ENCODE measurements at regions not wholly inside any gene's neighbourhood (a gene's known extent, or its start where the extent isn't known, plus 50 kb on each side); places are given as distances from the start of the nearest gene placed in this dataset.

DNA sequence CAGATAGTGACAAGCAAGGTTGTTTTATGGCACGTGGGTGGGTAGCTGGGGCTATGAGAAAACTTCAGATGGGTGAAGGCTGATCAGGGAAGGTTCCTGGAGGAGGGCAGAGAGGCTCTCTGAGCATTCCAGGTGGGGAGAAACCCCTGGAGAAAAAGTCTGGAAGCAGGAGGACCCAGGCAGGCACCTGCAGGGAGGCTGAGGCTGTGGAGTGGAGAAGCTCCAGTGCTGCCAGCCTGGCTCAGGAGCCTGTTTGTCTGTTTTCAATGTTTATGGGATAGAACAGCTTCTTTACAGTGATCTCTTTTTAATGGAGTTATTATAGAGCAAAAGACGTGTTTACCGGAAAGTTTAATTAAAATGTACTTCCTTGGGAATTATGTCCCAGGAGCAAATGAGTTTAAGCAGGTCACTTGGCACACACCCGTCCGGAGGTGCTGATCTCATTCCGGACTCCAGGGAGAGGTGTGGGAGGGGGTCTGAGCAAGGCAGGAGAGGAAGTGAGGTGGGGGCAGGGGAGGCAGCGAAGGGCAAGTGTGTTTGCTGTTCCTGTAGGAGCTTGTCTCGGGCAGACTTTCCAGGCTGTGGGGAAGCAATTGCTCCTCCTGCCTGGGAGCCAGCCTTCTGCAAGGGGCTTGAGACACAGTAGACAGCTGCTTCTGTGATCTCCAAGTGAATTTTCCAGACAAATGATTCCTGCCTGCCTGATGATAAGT is 239.5 kb downstream of the MYCN start:
- no peak for DNase-seq
- WGBS, 2 donors = 53 to 65% methylated on average over 8 of the region's 8 CpGs
- Histone ChIP-seq H3K27me3 (no peaks in the 10 kb centered on the region), H3K9me3 (no peaks in the 10 kb centered on the region), H3K27ac (no peak overlapping the region), H3K4me3 (replicated peaks in 1 of 3) (no peak overlapping the region), H3K4me1 (no peaks in the 10 kb centered on the region), H3K36me3 (no peaks in the 10 kb centered on the region)
- intact Hi-C loops (cut with DNase I) = no loop called here
- TF ChIP-seq, protein P1, sequence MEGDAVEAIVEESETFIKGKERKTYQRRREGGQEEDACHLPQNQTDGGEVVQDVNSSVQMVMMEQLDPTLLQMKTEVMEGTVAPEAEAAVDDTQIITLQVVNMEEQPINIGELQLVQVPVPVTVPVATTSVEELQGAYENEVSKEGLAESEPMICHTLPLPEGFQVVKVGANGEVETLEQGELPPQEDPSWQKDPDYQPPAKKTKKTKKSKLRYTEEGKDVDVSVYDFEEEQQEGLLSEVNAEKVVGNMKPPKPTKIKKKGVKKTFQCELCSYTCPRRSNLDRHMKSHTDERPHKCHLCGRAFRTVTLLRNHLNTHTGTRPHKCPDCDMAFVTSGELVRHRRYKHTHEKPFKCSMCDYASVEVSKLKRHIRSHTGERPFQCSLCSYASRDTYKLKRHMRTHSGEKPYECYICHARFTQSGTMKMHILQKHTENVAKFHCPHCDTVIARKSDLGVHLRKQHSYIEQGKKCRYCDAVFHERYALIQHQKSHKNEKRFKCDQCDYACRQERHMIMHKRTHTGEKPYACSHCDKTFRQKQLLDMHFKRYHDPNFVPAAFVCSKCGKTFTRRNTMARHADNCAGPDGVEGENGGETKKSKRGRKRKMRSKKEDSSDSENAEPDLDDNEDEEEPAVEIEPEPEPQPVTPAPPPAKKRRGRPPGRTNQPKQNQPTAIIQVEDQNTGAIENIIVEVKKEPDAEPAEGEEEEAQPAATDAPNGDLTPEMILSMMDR (IDR thresholded peaks at IDR 0.05) = no peak
- no peak for TF ChIP-seq POLR2A (IDR thresholded peaks at IDR 0.05)

DNA sequence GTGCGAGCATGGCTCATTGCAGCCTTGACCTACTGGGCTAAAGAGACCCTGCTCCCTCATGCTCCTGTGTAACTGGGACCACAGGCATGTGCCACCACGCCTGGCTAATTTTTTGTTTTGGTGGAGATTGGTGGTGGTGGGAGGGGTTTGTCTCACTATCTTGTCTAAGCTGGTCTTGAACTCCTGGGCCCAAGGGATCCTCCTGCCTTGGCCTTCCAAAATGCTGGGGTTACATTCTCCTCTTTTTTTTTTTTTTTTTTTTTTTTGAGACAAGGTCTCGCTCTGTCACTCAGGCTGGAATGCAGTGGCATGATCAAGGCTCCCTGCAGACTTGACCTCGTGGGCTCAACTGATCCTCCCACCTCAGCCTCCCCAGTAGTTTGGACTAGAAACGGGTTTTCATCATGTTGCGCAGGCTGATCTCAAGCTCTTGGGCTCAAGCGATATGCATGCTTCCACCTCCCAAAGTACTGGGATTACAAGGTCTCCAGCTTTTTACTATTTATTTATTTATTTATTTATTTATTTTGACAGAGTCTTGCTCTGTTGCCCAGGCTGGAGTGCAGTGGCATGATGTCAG is 238.3 kb downstream of the MYCN start:
- 90 to 94% methylated on average over 7 of the region's 7 CpGs for WGBS, 2 donors
- H3K4me3 ChIP-seq (replicated peaks in 1 of 3) = no peak overlapping the region
- intact Hi-C loops (cut with DNase I) = no loop called here

DNA sequence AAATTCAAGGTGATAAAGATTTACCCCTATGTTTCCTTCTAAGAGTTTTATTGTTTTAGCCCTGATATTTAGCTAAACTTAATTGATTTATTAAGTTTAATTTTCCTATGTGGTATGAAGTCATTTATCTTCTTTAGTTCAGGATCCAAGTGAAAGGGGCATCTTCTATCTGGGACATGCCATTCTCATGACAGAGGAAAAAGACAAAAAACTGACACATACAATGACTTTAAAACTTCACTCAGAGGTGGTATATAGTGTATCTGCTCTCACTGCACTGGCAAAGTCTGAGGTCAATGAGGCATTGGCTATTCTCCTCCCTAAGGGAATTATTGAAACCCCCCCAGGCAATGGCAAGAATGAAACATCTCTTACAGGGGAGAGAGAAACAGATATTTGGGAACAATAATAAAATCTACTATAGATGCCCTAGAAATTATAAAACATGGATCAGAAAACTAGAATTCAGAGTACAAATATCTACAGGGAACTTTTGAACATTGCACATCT is 237.4 kb downstream of the MYCN start:
- H3K27ac ChIP-seq = no peak overlapping the region
- H3K27me3 ChIP-seq = no peaks in the 10 kb centered on the region
- H3K9me3 ChIP-seq = no peaks in the 10 kb centered on the region
- intact Hi-C loops (cut with DNase I) = no loop called here
- H3K36me3 ChIP-seq = no peaks in the 10 kb centered on the region
- no peak for DNase-seq
- H3K4me1 ChIP-seq = no peaks in the 10 kb centered on the region
- TF ChIP-seq, protein P1 (IDR thresholded peaks at IDR 0.05) = no peak
- no peak for TF ChIP-seq POLR2A (IDR thresholded peaks at IDR 0.05)
- H3K4me3 ChIP-seq (replicated peaks in 1 of 3) = no peak overlapping the region

More for the DNA sequence above, 238.3 kb downstream of the MYCN start:
- Histone ChIP-seq H3K36me3 (no peaks in the 10 kb centered on the region), H3K4me1 (no peaks in the 10 kb centered on the region), H3K9me3 (no peaks in the 10 kb centered on the region), H3K27me3 (no peaks in the 10 kb centered on the region), H3K27ac (no peak overlapping the region)
- no peak for TF ChIP-seq POLR2A (IDR thresholded peaks at IDR 0.05)
- TF ChIP-seq, protein P1 (IDR thresholded peaks at IDR 0.05) = no peak
- DNase-seq = no peak

DNA sequence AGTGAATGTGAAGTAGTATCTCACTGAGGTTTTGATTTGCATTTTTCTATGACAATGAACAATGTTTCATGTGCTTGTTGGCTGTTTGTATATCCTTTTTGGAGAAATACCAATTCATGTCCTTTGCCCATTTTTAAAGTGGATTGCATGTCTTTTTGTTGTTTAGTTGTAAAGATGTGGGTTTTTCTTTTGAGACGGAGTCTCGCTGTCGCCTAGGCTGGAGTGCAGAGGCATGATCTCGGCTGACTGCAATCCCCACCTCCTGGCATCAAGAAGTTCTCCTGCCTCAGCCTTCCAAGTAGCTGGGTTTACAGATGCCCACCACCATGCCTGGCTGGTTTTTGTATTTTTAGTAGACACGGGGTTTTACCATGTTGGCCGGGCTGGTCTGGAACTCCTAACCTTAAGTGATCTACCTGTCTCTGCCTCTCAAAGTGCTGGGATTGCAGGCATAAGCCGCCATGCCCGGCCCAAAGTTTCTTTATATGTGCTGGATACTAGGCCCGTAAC is 236.7 kb downstream of the MYCN start:
- TF ChIP-seq, protein P1 (IDR thresholded peaks at IDR 0.05) = no peak
- no peak for TF ChIP-seq POLR2A (IDR thresholded peaks at IDR 0.05)
- intact Hi-C loops (cut with DNase I) = no loop called here
- Histone ChIP-seq H3K4me1 (no peaks in the 10 kb centered on the region), H3K36me3 (no peaks in the 10 kb centered on the region), H3K4me3 (replicated peaks in 1 of 3) (no peak overlapping the region), H3K27ac (no peak overlapping the region), H3K27me3 (no peaks in the 10 kb centered on the region), H3K9me3 (no peaks in the 10 kb centered on the region)
- no peak for DNase-seq
- 83 to 85% methylated on average over 9 of the region's 9 CpGs for WGBS, 2 donors

DNA sequence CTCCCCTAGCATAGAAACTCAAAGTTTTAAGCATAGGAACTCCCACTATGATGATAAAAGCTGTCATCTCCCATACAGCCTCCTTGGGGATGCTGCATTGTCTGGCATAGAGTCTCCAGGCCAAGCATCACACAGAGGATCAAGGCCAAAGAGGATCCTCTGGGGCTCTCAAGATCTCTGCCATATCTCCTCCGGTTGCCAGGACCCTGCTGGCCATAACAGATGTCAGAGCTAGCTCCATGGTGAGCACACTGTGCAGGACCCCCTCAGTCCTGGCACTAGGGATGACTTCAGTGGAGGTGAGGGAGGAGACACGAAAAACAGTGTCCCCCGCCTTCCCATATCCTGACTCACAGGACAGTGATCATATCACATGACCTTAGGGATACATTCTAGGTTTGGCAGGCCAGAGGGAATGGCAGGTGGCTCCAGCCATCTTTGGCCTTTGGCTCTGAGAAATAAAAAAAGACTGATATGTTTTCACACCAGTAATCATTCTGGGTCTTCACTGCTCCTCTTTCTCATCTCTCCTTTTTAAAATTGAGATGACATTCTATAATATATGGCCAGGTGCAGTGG is 235.0 kb downstream of the MYCN start:
- no peak for TF ChIP-seq POLR2A (IDR thresholded peaks at IDR 0.05)
- TF ChIP-seq, protein P1 (IDR thresholded peaks at IDR 0.05) = no peak
- Histone ChIP-seq H3K36me3 (no peaks in the 10 kb centered on the region), H3K9me3 (no peaks in the 10 kb centered on the region), H3K4me3 (replicated peaks in 1 of 3) (no peak overlapping the region), H3K27ac (no peak overlapping the region), H3K27me3 (no peaks in the 10 kb centered on the region), H3K4me1 (no peaks in the 10 kb centered on the region)
- 96 to 100% methylated on average over 3 of the region's 3 CpGs for WGBS, 2 donors
- no peak for DNase-seq
- intact Hi-C loops (cut with DNase I) = no loop called here

Measured in thyroid gland (tissue), 4 donors.